PC-3 (cell line): ENCODE measurements at regions not wholly inside any gene's neighbourhood (a gene's known extent, or its start where the extent isn't known, plus 50 kb on each side); places are given as distances from the start of the nearest gene placed in this dataset.
A peak's percentile ranks its signal among the peaks of the same experiment; 100 is the strongest.

ENCODE experiments used
- ATAC-seq: fragments of 200-7000 bp; cut with Tn5 transposase; 2 replicates; pipeline ENCODE4 v1.9.1; 2020; ENCODE audit warnings: mild to moderate bottlenecking, moderate library complexity
- BruUV-seq: library from RNA; stranded (reverse); fragments of 400-500 nt; replicated peaks from 2 replicates; lab custom pipeline; 2021; lab: Mats Ljungman, UMichigan
- CTCF ChIA-PET: fragments of 300-600 bp; sonication (Branson Sonifier 250); formaldehyde crosslinking; loops from one replicate; lab custom pipeline; 2022; ENCODE audit warnings: antibody characterized with exemption; lab: Charles Lee
- POLR2A ChIA-PET: fragments of 300-600 bp; sonication (Branson Sonifier 250); formaldehyde crosslinking; loops from one replicate; lab custom pipeline; 2022; ENCODE audit warnings: antibody characterized with exemption; ENCODE audit not compliant: unreplicated experiment; lab: Charles Lee
- DNase-seq: peaks from one replicate; pipeline ENCODE4 v3.0.0-alpha.2; 2015
- H2AFZ ChIP-seq: fragments of 300-600 bp; sonication (generic); 2 replicates; pipeline ENCODE4 v1.6.0; 2016; ENCODE audit warnings: antibody characterized with exemption, low read length
- H3F3A ChIP-seq: fragments of 300-600 bp; sonication (generic); one replicate; pipeline ENCODE4 v1.6.0; 2017; ENCODE audit warnings: antibody characterized with exemption, low read length, control low read depth, mild to moderate bottlenecking; ENCODE audit not compliant: unreplicated experiment
- H3K27ac ChIP-seq: fragments of 300-600 bp; sonication (generic); 2 replicates; pipeline ENCODE4 v1.5.1; 2016; ENCODE audit warnings: mild to moderate bottlenecking, low read length
- H3K27me3 ChIP-seq: fragments of 300-600 bp; sonication (generic); 2 replicates; pipeline ENCODE4 v1.6.1; 2016; ENCODE audit warnings: low read length, mixed read lengths
- H3K36me3 ChIP-seq: fragments of 300-600 bp; sonication (generic); 2 replicates; pipeline ENCODE4 v1.6.1; 2016; ENCODE audit warnings: low read depth, mixed run types, low read length, mixed read lengths
- H3K4me1 ChIP-seq: fragments of 300-600 bp; sonication (generic); 2 replicates; pipeline ENCODE4 v1.5.1; 2016; ENCODE audit warnings: low read length; ENCODE audit not compliant: insufficient read depth
- H3K4me2 ChIP-seq: fragments of 300-600 bp; sonication (generic); 2 replicates; pipeline ENCODE4 v1.6.0; 2016; ENCODE audit warnings: low read length
- H3K4me3 ChIP-seq: fragments of 300-600 bp; sonication (generic); 2 replicates; pipeline ENCODE4 v1.5.1; 2016; ENCODE audit warnings: mild to moderate bottlenecking, low read length, mixed read lengths
- H3K79me2 ChIP-seq: fragments of 300-600 bp; sonication (generic); 2 replicates; pipeline ENCODE4 v1.6.1; 2017; ENCODE audit warnings: low read length, mixed read lengths
- H3K9ac ChIP-seq: fragments of 300-600 bp; sonication (generic); 2 replicates; pipeline ENCODE4 v1.6.0; 2016; ENCODE audit warnings: mild to moderate bottlenecking, low read length
- H3K9me2 ChIP-seq: fragments of 300-600 bp; sonication (generic); replicated peaks from 2 replicates; pipeline ENCODE4 v1.6.1; 2016; ENCODE audit warnings: mixed run types, low read length, mixed read lengths
- H3K9me3 ChIP-seq: fragments of 300-600 bp; sonication (generic); 2 replicates; pipeline ENCODE4 v1.6.1; 2016; ENCODE audit warnings: low read length, mixed read lengths
- H4K20me1 ChIP-seq: fragments of 300-600 bp; sonication (generic); 2 replicates; pipeline ENCODE4 v1.6.1; 2016; ENCODE audit warnings: low read length, mixed read lengths
- CTCF ChIP-seq: fragments of 300-600 bp; sonication (generic); conservative IDR thresholded peaks from 2 replicates; pipeline ENCODE4 v1.5.1; 2017; ENCODE audit warnings: antibody characterized with exemption, low read depth, mild to moderate bottlenecking, low read length
- EZH2 ChIP-seq: fragments of 300-600 bp; sonication (generic); IDR thresholded peaks from one replicate; pipeline ENCODE4 v1.6.1; 2017; ENCODE audit warnings: antibody characterized with exemption, mild to moderate bottlenecking, low read length; ENCODE audit not compliant: unreplicated experiment
- EZH2phosphoT487 ChIP-seq: fragments of 300-600 bp; sonication (generic); IDR thresholded peaks from 2 replicates; pipeline ENCODE4 v1.6.1; 2018; ENCODE audit warnings: mild to moderate bottlenecking, antibody characterized with exemption, low read length, borderline replicate concordance
- intact Hi-C: fragments of 100-400 bp; cut with micrococcal nuclease; formaldehyde crosslinking; loops from 2 replicates; pipeline ENCODE4 v1.9.0; 2023

- DNase-seq (no peak), ATAC-seq (no peak)
- Histone ChIP-seq H3K9me2 (no peaks in the 10 kb centered on the region), H3K27ac (no peak overlapping the region), H3K4me2 (no peak overlapping the region), H3K4me3 (no peak overlapping the region), H3F3A (no peaks in the 10 kb centered on the region), H3K4me1 (no peaks in the 10 kb centered on the region), H3K27me3 (no peaks in the 10 kb centered on the region), H3K79me2 (no peaks in the 10 kb centered on the region), H4K20me1 (no peaks in the 10 kb centered on the region), H3K36me3 (no peaks in the 10 kb centered on the region), H3K9me3 (no peaks in the 10 kb centered on the region), H2AFZ (no peak overlapping the region), H3K9ac (no peak overlapping the region)
- ChIA-PET CTCF (no interaction called here), POLR2A (no interaction called here)
- BruUV-seq: no TSS peak
- intact Hi-C loops: no loop called here
- TF ChIP-seq EZH2 (no peak), EZH2phosphoT487 (no peak), CTCF (no peak)
Measured at GRCh38 chr4:141843136-141843535, 206.8 kb downstream of the IL15 start.

- Histone ChIP-seq H3K4me1 (peaks cover 2% of the 10 kb centered on the region), H3K27me3 (no peaks in the 10 kb centered on the region), H3F3A (no peaks in the 10 kb centered on the region), H3K9me3 (no peaks in the 10 kb centered on the region), H4K20me1 (no peaks in the 10 kb centered on the region), H3K27ac (no peak overlapping the region), H3K79me2 (no peaks in the 10 kb centered on the region), H2AFZ (no peak overlapping the region), H3K9ac (no peak overlapping the region), H3K4me3 (no peak overlapping the region), H3K36me3 (no peaks in the 10 kb centered on the region), H3K4me2 (no peak overlapping the region), H3K9me2 (0 out of 2 replicates have a peak, but pooled peaks cover 3% of the 10 kb centered on the region)
- POLR2A ChIA-PET: no interaction called here
- DNase-seq: peak; percentile 28
- BruUV-seq: no TSS peak
- TF ChIP-seq CTCF (no peak), EZH2 (no peak), EZH2phosphoT487 (no peak)
- ATAC-seq: no peak
- CTCF ChIA-PET: no interaction called here
- intact Hi-C loops: no loop called here
Measured at GRCh38 chr4:141845901-141846300, 209.5 kb downstream of the IL15 start.

- ATAC-seq (no peak), DNase-seq (no peak)
- no peaks in the 10 kb centered on the region for H4K20me1 ChIP-seq
- H2AFZ ChIP-seq: no peak overlapping the region
- no peak overlapping the region for H3K4me2 ChIP-seq
- ChIA-PET CTCF (no interaction called here), POLR2A (no interaction called here)
- H3K4me1 ChIP-seq: peaks cover 31% of the 10 kb centered on the region
- H3K9me3 ChIP-seq: no peaks in the 10 kb centered on the region
- BruUV-seq: no TSS peak
- TF ChIP-seq CTCF: no peak
- no peak for TF ChIP-seq EZH2phosphoT487
- TF ChIP-seq EZH2: no peak
- no peaks in the 10 kb centered on the region for H3K36me3 ChIP-seq
- H3K27ac ChIP-seq: no peak overlapping the region
- no peak overlapping the region for H3K9ac ChIP-seq
- H3K4me3 ChIP-seq: no peak overlapping the region
- no peaks in the 10 kb centered on the region for H3K79me2 ChIP-seq
- intact Hi-C loops: no loop called here
- no peaks in the 10 kb centered on the region for H3K27me3 ChIP-seq
- H3K9me2 ChIP-seq: 0 out of 2 replicates have a peak, but pooled peaks cover 3% of the 10 kb centered on the region
- H3F3A ChIP-seq: no peaks in the 10 kb centered on the region
Measured at GRCh38 chr4:141849367-141849766, 213.0 kb downstream of the IL15 start.
